Hepatocyte (in vitro differentiated cells): ENCODE measurements at regions not wholly inside any gene's neighbourhood (a gene's known extent, or its start where the extent isn't known, plus 50 kb on each side); places are given as distances from the start of the nearest gene placed in this dataset.

Experiments
- DNase-seq: peaks from one replicate; pipeline ENCODE4 v3.0.0-alpha.2; 2016; ENCODE audit warnings: low spot score
- H2AFZ ChIP-seq: fragments of 200-600 bp; sonication (generic); 2 replicates; pipeline ENCODE4 v1.6.0; 2016; ENCODE audit warnings: antibody characterized with exemption, mild to moderate bottlenecking
- H3K27ac ChIP-seq: fragments of 200-600 bp; sonication (generic); 2 replicates; pipeline ENCODE4 v1.5.1; 2016; ENCODE audit warnings: mild to moderate bottlenecking
- H3K27me3 ChIP-seq: fragments of 200-600 bp; sonication (generic); 2 replicates; pipeline ENCODE4 v1.6.1; 2016
- H3K36me3 ChIP-seq: fragments of 200-600 bp; sonication (generic); replicated peaks from 2 replicates; pipeline ENCODE4 v1.5.1; 2016; ENCODE audit warnings: low read depth; ENCODE audit not compliant: insufficient read depth
- H3K4me1 ChIP-seq: fragments of 200-600 bp; sonication (generic); 2 replicates; pipeline ENCODE4 v1.5.1; 2016; ENCODE audit warnings: mild to moderate bottlenecking, moderate library complexity; ENCODE audit not compliant: insufficient read depth
- H3K4me2 ChIP-seq: fragments of 200-600 bp; sonication (generic); 2 replicates; pipeline ENCODE4 v1.6.0; 2016
- H3K4me3 ChIP-seq: fragments of 200-600 bp; sonication (generic); 2 replicates; pipeline ENCODE4 v1.5.1; 2016; ENCODE audit warnings: mild to moderate bottlenecking
- H3K79me2 ChIP-seq: fragments of 200-600 bp; sonication (generic); 2 replicates; pipeline ENCODE4 v1.6.0; 2017; ENCODE audit warnings: mild to moderate bottlenecking
- H3K9me2 ChIP-seq: fragments of 200-600 bp; sonication (generic); replicated peaks from 2 replicates; pipeline ENCODE4 v1.6.0; 2017; ENCODE audit warnings: mild to moderate bottlenecking; ENCODE audit not compliant: insufficient read depth
- H3K9me3 ChIP-seq: fragments of 200-600 bp; sonication (generic); 2 replicates; pipeline ENCODE4 v1.5.1; 2016; ENCODE audit warnings: low read depth, mild to moderate bottlenecking
- H4K20me1 ChIP-seq: fragments of 200-600 bp; sonication (generic); 2 replicates; pipeline ENCODE4 v1.6.0; 2016; ENCODE audit warnings: mild to moderate bottlenecking; ENCODE audit not compliant: insufficient read depth, poor library complexity, severe bottlenecking
- CTCF ChIP-seq: fragments of 200-600 bp; sonication (generic); IDR thresholded peaks from 2 replicates; pipeline ENCODE4 v1.5.1; 2016; ENCODE audit warnings: antibody characterized with exemption, mild to moderate bottlenecking; ENCODE audit not compliant: poor library complexity
- EZH2 ChIP-seq: fragments of 200-600 bp; sonication (generic); IDR thresholded peaks from 2 replicates; pipeline ENCODE4 v1.6.1; 2016; ENCODE audit warnings: antibody characterized with exemption, mild to moderate bottlenecking, borderline replicate concordance
- EZH2phosphoT487 ChIP-seq: fragments of 200-600 bp; sonication (generic); IDR thresholded peaks from one replicate; pipeline ENCODE4 v1.6.1; 2018; ENCODE audit warnings: antibody characterized with exemption, mild to moderate bottlenecking, low read depth, moderate library complexity; ENCODE audit not compliant: unreplicated experiment, severe bottlenecking
- WGBS: methylation state at CpG from one replicate; pipeline ENCODE4 v1.1.6; 2016; ENCODE audit warnings: low lambda C conversion rate; ENCODE audit errors: missing lambda C conversion rate; 5-methylcytosine and 5-hydroxymethylcytosine counted together

GRCh38 chr14:40850191-40850590 is 756.5 kb upstream of the LRFN5 start:
- Histone ChIP-seq H3K79me2 (no peaks in the 10 kb centered on the region), H2AFZ (no peak overlapping the region), H3K36me3 (no peaks in the 10 kb centered on the region), H3K27ac (no peak overlapping the region), H3K4me2 (no peak overlapping the region), H3K4me1 (no peaks in the 10 kb centered on the region), H3K9me2 (no peaks in the 10 kb centered on the region), H3K27me3 (no peaks in the 10 kb centered on the region), H3K4me3 (no peak overlapping the region), H4K20me1 (no peaks in the 10 kb centered on the region), H3K9me3 (no peaks in the 10 kb centered on the region)
- TF ChIP-seq EZH2 (no peak), CTCF (no peak), EZH2phosphoT487 (no peak)
- no peak for DNase-seq

- no peaks in the 10 kb centered on the region for H3K4me1 ChIP-seq
- no peak for TF ChIP-seq CTCF
- TF ChIP-seq EZH2phosphoT487: no peak
- TF ChIP-seq EZH2: no peak
- no peak overlapping the region for H3K4me3 ChIP-seq
- no peaks in the 10 kb centered on the region for H3K27me3 ChIP-seq
- no peaks in the 10 kb centered on the region for H3K36me3 ChIP-seq
- H3K79me2 ChIP-seq: no peaks in the 10 kb centered on the region
- H3K27ac ChIP-seq: no peak overlapping the region
- no peaks in the 10 kb centered on the region for H3K9me3 ChIP-seq
- H3K4me2 ChIP-seq: no peak overlapping the region
- H3K9me2 ChIP-seq: no peaks in the 10 kb centered on the region
- H4K20me1 ChIP-seq: no peaks in the 10 kb centered on the region
- DNase-seq: no peak
- no peak overlapping the region for H2AFZ ChIP-seq
Measured at GRCh38 chr14:40847480-40847879, 759.2 kb upstream of the LRFN5 start.

- TF ChIP-seq EZH2 (no peak), CTCF (no peak), EZH2phosphoT487 (no peak)
- H3K4me2 ChIP-seq: no peak overlapping the region
- H3K36me3 ChIP-seq: no peaks in the 10 kb centered on the region
- H3K27ac ChIP-seq: no peak overlapping the region
- no peaks in the 10 kb centered on the region for H4K20me1 ChIP-seq
- H2AFZ ChIP-seq: no peak overlapping the region
- H3K4me3 ChIP-seq: no peak overlapping the region
- no peaks in the 10 kb centered on the region for H3K79me2 ChIP-seq
- no peaks in the 10 kb centered on the region for H3K9me2 ChIP-seq
- no peaks in the 10 kb centered on the region for H3K4me1 ChIP-seq
- DNase-seq: no peak
- H3K27me3 ChIP-seq: no peaks in the 10 kb centered on the region
- no peaks in the 10 kb centered on the region for H3K9me3 ChIP-seq
Measured at GRCh38 chr14:40842816-40843215, 763.9 kb upstream of the LRFN5 start.

GRCh38 chr14:40841886-40842285 is 764.8 kb upstream of the LRFN5 start:
- H3K4me1 ChIP-seq: no peaks in the 10 kb centered on the region
- WGBS: 57% methylated on average over 1 of the region's 1 CpG

More at GRCh38 chr14:40841886-40842285, 764.8 kb upstream of the LRFN5 start:
- H2AFZ ChIP-seq: no peak overlapping the region
- no peak for TF ChIP-seq EZH2
- TF ChIP-seq CTCF: no peak
- TF ChIP-seq EZH2phosphoT487: no peak
- no peaks in the 10 kb centered on the region for H3K36me3 ChIP-seq
- no peaks in the 10 kb centered on the region for H3K79me2 ChIP-seq
- no peaks in the 10 kb centered on the region for H4K20me1 ChIP-seq
- H3K4me2 ChIP-seq: no peak overlapping the region
- no peak overlapping the region for H3K27ac ChIP-seq
- DNase-seq: no peak
- no peaks in the 10 kb centered on the region for H3K27me3 ChIP-seq
- H3K9me2 ChIP-seq: no peaks in the 10 kb centered on the region
- H3K4me3 ChIP-seq: no peak overlapping the region
- no peaks in the 10 kb centered on the region for H3K9me3 ChIP-seq
